Ishikawa (cell line): ENCODE measurements at regions not wholly inside any gene's neighbourhood (a gene's known extent, or its start where the extent isn't known, plus 50 kb on each side); places are given as distances from the start of the nearest gene placed in this dataset.

ENCODE experiments used
- CEBPB ChIP-seq: IDR thresholded peaks from 2 replicates; pipeline ENCODE4 v1.6.1; 2012
- CREB1 ChIP-seq: IDR thresholded peaks from 2 replicates; pipeline ENCODE4 v1.6.1; 2012; ENCODE audit warnings: low read depth
- EGR1 ChIP-seq: IDR thresholded peaks from 2 replicates; pipeline ENCODE4 v1.6.1; 2012
- EP300 ChIP-seq: IDR thresholded peaks from 2 replicates; pipeline ENCODE4 v1.6.1; 2012; ENCODE audit warnings: borderline replicate concordance
- FOXM1 ChIP-seq: IDR thresholded peaks from 2 replicates; pipeline ENCODE4 v1.6.1; 2012; ENCODE audit warnings: low read depth, borderline replicate concordance
- MAX ChIP-seq: IDR thresholded peaks from 2 replicates; pipeline ENCODE4 v1.6.1; 2012
- NFIC ChIP-seq: IDR thresholded peaks from 2 replicates; pipeline ENCODE4 v1.6.1; 2012
- RAD21 ChIP-seq: IDR thresholded peaks from 2 replicates; pipeline ENCODE4 v1.6.1; 2012; ENCODE audit warnings: low read depth
- TAF1 ChIP-seq: IDR thresholded peaks from 2 replicates; pipeline ENCODE4 v1.6.1; 2012; ENCODE audit warnings: low read depth, mild to moderate bottlenecking
- TCF12 ChIP-seq: IDR thresholded peaks from 2 replicates; pipeline ENCODE4 v1.6.1; 2012; ENCODE audit warnings: low read depth
- TEAD4 ChIP-seq: IDR thresholded peaks from 2 replicates; pipeline ENCODE4 v1.6.1; 2012
- USF1 ChIP-seq: IDR thresholded peaks from 2 replicates; pipeline ENCODE4 v1.6.1; 2012
- YY1 ChIP-seq: IDR thresholded peaks from 2 replicates; pipeline ENCODE4 v1.6.1; 2012; ENCODE audit warnings: low read depth
- ZBTB7A ChIP-seq: IDR thresholded peaks from 2 replicates; pipeline ENCODE4 v1.6.1; 2012; ENCODE audit warnings: low read depth
- TF ChIP-seq, protein P1 (sequence below): IDR thresholded peaks from 2 replicates; pipeline ENCODE4 v1.6.1; 2012; ENCODE audit warnings: low read depth, mild to moderate bottlenecking

- TF ChIP-seq TAF1 (no peak), TCF12 (no peak), CREB1 (no peak), MAX (no peak), EP300 (no peak)
Measured at GRCh38 chr3:34078418-34078817, 280.0 kb downstream of the PDCD6IP start.

DNA sequence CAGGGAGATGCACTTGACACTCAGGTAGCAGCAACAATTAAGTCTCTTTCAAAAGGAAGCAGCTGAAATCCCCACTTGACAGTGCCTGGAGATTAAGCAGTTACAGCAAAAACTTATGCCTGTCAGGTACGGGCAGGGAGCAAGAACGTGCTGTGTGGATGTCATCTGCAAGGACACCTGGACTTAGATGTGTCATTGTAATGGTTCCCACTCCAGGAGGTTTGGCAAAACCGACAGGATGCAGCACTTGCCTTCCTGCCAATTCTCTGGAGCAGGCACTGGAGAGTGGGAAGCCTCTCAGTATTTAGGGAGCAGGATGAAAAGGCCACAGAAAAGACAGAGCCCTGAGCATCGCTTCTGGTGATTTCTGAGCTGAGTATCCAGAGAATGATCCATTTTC is 292.4 kb downstream of the PDCD6IP start:
- TF ChIP-seq CEBPB (no peak), CREB1 (no peak), ZBTB7A (no peak), TEAD4 (no peak), MAX (no peak), EGR1 (no peak), FOXM1 (no peak)

DNA sequence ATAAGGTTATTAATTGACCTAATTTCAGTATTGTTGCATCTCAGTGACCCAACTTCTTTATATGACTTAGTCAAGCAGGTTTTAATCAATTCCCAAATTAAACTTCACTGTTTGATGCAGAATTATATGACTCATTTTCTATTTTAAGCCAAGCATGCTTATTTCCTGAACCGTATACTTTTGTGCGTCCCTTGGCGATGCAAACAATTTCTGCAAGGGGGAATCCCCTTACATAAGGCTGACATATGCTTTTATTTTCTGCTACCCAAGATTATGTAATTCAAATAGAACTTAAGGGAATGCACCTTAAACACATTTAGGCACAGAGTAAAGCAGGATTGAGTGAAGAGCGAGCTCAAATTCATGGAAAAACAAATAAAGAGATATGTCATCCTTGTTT is 303.9 kb downstream of the PDCD6IP start:
- TF ChIP-seq FOXM1 = no peak

DNA sequence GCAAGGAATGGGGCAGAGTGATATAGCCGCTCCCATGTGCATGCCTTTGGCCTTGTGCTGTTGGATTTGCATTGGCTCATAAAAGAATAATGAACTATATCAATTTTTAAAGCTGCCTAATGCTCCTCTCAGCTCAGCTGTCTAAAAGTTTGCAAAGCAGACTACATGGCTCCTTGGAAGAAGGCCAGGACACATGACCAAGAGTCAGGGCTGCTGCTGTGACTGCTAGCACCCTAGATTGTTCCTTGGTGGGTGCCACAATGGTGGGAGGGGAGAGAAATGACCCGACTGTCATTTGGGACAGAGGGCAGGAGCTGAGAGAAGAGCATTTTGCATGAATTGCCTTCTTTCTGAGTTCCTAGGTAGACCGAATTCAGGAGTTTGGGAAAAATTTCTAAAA is 307.9 kb downstream of the PDCD6IP start:
- no peak for TF ChIP-seq RAD21
- no peak for TF ChIP-seq MAX
- TF ChIP-seq, protein P1, sequence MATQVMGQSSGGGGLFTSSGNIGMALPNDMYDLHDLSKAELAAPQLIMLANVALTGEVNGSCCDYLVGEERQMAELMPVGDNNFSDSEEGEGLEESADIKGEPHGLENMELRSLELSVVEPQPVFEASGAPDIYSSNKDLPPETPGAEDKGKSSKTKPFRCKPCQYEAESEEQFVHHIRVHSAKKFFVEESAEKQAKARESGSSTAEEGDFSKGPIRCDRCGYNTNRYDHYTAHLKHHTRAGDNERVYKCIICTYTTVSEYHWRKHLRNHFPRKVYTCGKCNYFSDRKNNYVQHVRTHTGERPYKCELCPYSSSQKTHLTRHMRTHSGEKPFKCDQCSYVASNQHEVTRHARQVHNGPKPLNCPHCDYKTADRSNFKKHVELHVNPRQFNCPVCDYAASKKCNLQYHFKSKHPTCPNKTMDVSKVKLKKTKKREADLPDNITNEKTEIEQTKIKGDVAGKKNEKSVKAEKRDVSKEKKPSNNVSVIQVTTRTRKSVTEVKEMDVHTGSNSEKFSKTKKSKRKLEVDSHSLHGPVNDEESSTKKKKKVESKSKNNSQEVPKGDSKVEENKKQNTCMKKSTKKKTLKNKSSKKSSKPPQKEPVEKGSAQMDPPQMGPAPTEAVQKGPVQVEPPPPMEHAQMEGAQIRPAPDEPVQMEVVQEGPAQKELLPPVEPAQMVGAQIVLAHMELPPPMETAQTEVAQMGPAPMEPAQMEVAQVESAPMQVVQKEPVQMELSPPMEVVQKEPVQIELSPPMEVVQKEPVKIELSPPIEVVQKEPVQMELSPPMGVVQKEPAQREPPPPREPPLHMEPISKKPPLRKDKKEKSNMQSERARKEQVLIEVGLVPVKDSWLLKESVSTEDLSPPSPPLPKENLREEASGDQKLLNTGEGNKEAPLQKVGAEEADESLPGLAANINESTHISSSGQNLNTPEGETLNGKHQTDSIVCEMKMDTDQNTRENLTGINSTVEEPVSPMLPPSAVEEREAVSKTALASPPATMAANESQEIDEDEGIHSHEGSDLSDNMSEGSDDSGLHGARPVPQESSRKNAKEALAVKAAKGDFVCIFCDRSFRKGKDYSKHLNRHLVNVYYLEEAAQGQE = no peak
- TF ChIP-seq USF1 = no peak
- TF ChIP-seq FOXM1 = no peak
- no peak for TF ChIP-seq EP300
- no peak for TF ChIP-seq CREB1
- TF ChIP-seq NFIC = no peak
- no peak for TF ChIP-seq CEBPB
- no peak for TF ChIP-seq TEAD4
- no peak for TF ChIP-seq TAF1
- TF ChIP-seq YY1 = no peak
- TF ChIP-seq TCF12 = no peak

DNA sequence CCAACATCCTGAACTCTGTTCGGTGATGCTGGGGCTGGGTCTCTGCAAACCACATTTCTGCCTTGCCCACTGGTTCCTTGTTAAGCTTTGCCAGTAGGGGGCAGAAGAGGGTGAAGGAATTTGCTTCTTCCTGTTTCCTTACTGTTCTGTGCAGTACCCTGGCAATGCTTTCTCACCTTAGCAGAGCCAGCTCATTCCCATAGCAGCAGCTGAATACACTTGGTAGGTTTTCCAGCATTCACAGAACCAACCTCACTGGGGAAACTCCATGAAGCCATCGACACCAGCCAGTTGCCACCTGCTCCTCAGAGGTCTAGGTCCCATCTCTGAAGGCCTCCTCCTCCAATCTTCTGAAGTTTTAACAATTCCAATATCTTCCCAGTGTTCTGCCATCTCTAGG is 308.4 kb downstream of the PDCD6IP start:
- TF ChIP-seq RAD21 (peak; percentile 64), ZBTB7A (no peak), USF1 (no peak)

DNA sequence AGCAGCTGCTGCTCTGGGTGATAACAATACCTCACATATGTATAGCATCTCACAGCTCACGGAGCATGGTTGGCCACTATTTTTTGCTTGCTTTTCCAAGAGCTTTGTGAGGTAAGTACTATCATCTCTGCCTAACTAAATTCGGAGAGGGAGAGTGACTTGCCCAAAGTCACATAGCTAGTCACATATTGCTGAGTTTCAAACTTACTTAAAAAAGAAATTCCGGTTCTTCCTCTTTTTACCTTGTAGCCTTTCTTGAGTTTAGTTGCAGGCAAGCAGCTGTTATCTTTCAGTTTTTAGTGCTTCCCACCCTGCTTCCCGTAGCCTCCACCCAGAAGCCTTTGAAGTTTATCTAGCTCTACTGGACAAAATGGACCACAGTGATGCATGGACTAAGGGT is 309.2 kb downstream of the PDCD6IP start:
- TF ChIP-seq FOXM1 = no peak
- TF ChIP-seq USF1 = no peak
- TF ChIP-seq TEAD4 = no peak
- TF ChIP-seq YY1 = no peak
- TF ChIP-seq TAF1 = no peak
- TF ChIP-seq EP300 = no peak
- no peak for TF ChIP-seq CREB1
- no peak for TF ChIP-seq RAD21
- TF ChIP-seq, protein P1 = no peak
- no peak for TF ChIP-seq ZBTB7A

- TF ChIP-seq TEAD4 (no peak), TCF12 (no peak), YY1 (no peak), TAF1 (no peak), CEBPB (no peak), FOXM1 (no peak), RAD21 (no peak), MAX (no peak), EP300 (no peak)
- TF ChIP-seq, protein P1 = no peak
Measured at GRCh38 chr3:34109021-34109420, 310.6 kb downstream of the PDCD6IP start.
